ENCODE measurements at regions not wholly inside any gene's neighbourhood (a gene's known extent, or its start where the extent isn't known, plus 50 kb on each side); places are given as distances from the start of the nearest gene placed in this dataset.
"Not testable (repeated sequence)": the region's sequence is repeated elsewhere in the genome, so short reads cannot be mapped to it uniquely, and the experiment has no call there.

DNA sequence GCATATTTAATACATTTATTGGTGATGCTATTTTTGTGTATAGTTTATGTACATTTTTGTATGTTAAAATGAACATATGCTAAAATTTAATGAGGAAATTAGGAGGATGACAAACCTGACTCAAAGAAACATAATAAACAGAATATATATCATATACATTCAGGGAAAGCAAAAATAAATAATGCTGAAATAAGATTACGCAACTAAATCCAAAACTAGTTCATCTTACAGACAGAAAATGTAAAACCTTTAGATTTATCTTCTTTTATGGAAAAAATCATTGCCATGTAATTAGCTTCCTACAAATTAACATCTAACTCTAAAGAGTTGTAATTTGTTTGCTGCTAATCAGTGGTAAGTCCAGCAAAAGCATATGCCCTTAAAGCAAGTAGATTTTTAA is 216.5 kb downstream of the PTN start:
- intact Hi-C loops (cut with DNase I, micrococcal nuclease), result no loop called here
- no peak for DNase-seq
- no peak for ATAC-seq

DNA sequence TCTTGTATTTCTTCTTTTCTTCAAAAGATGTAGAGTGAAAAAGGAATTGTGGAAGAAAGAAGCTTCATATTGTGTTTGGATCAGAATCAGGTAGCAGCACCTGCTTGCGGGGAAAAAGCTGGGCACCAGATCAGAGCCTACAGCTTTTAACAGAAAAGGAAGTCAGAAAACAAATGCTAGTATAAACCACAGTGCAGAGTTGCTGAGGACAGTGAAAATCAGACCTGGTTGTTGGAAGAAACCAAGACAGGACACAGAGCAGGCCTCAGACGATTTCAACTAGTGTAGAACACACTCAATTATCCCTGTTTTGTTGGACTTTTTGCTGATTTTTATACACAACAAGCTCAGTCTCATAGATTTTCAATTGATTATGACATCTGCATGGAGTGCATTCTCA is 221.4 kb downstream of the PTN start:
- no peak for ATAC-seq
- DNase-seq, result no peak
- intact Hi-C loops (cut with DNase I, micrococcal nuclease), result no loop called here

DNA sequence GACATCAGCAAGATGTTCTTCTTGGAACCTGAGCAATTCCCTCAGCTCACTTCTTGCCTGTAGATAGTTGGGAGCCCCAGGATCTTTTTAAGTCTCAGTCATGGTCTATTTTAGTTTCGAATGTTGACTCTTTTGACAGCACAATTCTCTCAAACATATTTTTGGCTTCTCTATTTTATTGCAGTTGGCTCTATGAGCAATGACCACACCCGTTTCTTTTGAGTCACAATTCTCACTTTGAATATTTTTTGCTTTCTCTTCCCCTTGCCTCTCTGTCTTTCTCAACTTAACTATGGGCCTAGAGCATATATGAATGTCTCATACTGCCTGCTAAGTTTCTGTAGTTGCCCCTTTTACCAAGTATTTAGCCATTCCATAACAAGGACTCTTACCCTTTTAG is 222.8 kb downstream of the PTN start:
- intact Hi-C loops (cut with DNase I, micrococcal nuclease), result no loop called here
- no peak for ATAC-seq
- no peak for DNase-seq

DNA sequence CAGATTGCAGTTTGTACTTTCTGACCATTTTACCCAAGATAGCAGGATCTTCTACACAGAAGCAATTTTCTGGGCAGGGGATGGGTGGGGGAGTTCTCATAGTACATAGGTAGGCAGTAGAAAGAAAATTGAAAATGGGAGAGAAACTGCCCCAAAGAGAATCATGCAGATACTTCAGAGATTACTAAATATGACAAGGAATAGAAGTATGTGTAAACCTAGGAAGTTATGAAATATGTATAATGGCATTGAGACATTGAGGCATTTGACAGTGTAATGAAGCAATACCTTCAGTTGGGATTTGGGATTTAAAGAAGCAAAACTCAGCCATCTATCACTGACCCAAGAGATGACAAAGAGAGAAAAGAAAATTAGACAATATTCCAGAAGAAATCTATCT is 233.0 kb downstream of the PTN start:
- ATAC-seq (no peak), DNase-seq (no peak)
- intact Hi-C loops (cut with DNase I, micrococcal nuclease), result no loop called here

DNA sequence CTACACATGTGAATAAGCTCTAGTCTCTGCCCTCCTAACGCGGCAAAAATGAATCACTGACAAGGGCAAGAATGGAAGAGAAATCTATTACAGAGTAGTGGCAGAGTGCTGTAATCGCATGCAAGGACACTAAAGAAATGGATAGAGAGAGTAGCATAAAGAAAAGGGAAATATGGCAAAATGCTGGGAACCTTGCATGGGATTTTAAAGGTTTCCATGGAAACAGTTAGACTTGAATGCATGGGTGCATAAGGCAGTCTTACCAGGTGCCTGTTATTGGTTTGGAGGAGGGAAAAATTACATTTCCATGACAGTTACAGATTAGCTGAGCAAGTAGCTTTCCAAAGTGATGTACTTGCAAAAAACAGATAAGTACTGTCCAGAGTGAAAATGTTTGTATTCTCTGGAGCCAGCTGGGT is 233.4 kb downstream of the PTN start:
- intact Hi-C loops (cut with DNase I, micrococcal nuclease), result no loop called here
- ATAC-seq (no peak), DNase-seq (no peak)

DNA sequence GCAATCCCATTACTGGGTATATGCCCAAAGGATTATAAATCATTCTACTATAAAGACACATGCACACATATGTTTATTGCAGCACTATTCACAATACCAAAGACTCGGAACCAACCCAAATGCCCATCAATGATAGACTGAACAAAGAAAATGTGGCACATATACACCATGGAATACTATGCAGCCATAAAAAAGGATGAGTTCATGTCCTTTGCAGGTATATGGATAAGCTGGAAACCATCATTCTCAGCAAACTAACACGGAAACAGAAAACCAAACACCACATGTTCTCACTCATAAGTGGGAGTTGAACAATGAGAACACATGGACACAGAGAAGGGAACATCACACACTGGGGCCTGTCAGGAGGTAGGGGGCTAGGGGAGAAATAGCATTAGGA is 235.7 kb downstream of the PTN start:
- ATAC-seq; intact Hi-C loops (cut with DNase I, micrococcal nuclease): not testable (repeated sequence)

DNA sequence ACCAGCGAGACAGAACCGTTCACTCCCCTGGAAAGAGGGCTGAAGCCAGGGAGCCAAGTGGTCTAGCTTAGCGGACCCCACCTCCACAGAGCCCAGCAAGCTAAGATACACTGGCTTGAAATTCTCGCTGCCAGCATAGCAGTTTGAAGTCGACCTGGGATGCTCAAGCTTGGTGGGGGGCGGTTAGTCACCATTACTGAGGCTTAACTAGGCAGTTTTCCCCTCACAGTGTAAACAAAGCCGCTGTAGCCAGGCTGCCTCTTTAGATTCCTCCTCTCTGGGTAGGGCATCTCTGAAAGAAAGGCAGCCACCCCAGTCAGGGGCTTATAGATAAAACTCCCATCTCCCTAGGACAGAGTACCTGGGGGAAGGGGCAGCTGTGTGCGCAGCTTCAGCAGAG is 235.1 kb downstream of the CHRM2 start:
- intact Hi-C loops (cut with DNase I, micrococcal nuclease); DNase-seq; ATAC-seq: not testable (repeated sequence)

More for the DNA sequence above, 235.7 kb downstream of the PTN start:
- not testable (repeated sequence) for DNase-seq

DNA sequence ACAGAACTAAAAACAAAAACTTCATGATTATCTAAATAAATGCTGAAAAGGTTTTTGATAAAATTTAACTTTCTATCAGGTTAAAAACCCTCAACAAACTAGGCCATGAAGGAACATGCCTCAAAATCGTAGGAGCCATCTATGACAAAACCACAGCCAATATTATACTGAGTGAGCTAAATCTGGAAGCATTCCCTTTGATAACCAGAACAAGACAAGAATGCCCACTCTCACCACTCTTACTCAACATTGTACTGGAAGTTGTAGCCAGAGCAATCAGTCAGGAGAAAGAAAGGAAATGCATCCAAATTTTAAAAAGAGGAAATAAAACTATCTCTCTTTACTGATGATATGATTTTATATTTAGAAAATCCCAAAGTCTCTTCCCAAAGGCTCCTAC is 228.7 kb downstream of the CHRM2 start:
- intact Hi-C loops (cut with DNase I, micrococcal nuclease), result no loop called here
- no peak for DNase-seq
- ATAC-seq, result no peak

DNA sequence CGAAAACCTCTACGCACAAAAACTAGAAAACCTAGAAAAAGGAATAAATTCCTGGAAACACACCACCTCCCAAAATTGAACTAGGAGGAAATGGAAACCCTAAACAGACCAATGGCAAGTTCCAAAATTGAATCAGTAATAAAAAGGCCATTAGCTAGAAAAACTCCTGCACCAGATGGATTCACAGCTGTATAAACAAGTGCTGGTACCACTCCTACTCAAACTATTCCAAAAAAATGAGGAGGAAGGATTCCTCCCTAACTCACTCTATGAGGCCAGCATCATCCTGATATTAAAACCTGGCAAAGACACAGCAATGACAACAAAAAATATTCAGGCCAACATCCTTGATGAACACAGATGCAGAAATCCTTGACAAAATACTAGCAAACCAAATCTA is 228.2 kb downstream of the CHRM2 start:
- no peak for ATAC-seq
- intact Hi-C loops (cut with DNase I, micrococcal nuclease), result no loop called here
- no peak for DNase-seq

DNA sequence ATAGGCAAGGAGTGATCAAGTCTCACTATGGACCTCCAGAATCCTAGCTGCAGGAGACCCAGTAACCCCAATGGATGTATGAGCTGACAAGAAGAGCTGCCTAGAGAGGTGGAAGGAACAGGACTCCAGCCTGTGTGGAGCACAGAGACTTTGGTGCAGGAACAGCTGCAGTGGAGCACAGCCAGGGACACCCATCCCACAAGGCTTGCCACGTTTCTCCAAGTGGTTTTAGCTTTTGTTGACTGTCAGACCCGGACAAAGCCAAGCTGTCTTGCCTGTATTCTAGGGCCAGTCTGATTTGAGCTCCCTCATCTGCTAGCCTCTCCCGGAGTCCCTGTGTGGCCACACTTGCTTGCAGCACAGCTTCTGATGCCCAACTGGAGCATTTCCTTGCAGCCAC is 224.7 kb downstream of the CHRM2 start:
- DNase-seq (no peak), ATAC-seq (no peak)
- intact Hi-C loops (cut with DNase I, micrococcal nuclease), result no loop called here

DNA sequence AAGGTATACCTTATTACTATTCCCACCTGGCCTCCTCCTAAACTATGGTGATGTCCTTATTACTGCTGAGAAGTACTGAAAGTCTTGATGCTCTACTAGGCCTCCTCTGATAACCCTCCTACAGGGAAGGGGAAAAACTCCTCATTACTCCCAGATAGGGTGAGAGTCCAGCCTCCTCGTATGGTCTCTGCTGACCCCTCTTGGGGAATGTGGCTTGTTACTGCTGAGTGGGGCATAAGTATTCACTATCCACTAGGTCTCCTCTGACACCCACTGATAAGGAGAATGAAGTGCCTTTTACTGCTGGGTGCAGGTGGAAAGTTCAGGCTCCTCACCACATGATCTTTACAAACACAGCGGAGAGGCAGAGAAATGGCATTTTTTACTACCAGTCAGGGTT is 222.9 kb downstream of the CHRM2 start:
- ATAC-seq, result no peak
- intact Hi-C loops (cut with DNase I, micrococcal nuclease), result no loop called here
- DNase-seq, result no peak

DNA sequence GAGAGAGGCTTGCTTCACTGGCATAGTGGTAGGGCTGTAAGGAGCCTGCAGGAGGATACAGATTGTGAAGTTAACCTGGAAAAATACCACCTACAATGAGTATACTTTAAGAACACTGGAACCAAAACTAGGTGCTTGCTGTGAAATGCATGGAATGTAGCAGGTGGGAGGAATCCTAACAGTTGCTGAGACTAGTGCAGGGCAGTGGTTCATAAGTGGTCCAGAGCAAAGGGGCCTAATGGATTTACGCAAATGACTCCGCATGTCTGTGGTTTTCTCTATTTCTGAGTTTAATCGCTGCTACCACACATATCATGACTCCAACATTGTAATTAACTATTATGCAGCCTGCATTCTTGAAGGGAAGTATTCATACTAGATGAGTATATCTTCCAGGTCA is 218.4 kb downstream of the CHRM2 start:
- intact Hi-C loops (cut with DNase I, micrococcal nuclease), result no loop called here
- DNase-seq (no peak), ATAC-seq (no peak)

DNA sequence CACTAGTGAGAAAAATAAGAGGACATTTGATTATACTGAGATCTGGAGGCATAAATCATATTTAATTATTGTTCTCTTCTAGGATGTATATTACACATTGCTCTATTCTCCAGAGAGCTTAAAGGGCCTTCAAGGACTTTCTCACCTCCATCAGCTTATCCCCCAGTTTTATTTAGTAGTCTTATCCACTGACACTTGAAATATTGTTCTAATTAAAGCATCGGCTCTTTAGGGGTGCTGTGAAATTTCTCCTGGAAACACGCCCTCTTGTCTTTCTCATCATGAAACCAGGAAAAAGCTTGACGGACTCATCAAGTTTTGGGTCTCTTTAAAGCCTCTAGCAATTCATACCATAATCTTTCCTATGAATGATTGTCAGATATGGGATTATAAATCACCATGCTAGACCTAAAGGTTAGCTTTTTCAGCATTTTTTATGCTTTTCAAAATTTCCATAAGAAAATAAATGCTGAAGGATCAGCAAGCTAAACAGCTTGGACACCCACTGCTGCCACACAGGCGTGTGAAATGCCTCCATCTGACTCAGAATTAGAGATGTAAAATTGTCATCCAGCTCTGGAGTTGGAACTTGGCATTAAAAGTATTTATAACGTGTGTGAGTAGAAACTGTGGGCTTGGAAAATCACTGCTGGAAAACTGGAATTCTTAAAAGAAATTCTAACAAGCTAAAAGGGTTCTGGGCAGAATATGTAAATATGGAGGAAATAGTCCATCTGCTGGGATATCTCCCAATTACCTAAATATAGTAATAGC is 216.3 kb downstream of the CHRM2 start:
- ATAC-seq (no peak), DNase-seq (no peak)
- intact Hi-C loops (cut with DNase I, micrococcal nuclease), result no loop called here

DNA sequence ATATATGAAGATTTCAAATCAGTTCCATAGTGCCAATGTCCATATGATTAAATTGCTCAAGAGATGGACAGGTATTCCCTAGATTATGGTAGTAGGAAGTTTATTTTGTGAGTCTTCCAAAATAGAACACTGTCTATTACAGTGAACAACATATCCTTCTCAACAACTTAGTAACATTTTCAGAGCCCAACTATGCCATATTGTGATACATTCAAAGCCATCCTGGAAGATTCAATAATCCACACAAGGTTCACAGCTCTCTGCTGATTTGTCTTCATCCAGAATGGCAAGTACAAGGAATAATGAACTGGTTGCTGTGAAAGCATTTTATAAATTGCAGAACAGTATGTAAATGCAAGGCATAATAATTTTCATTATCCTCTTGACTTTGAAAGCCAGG is 213.9 kb downstream of the CHRM2 start:
- intact Hi-C loops (cut with DNase I, micrococcal nuclease), result no loop called here

DNA sequence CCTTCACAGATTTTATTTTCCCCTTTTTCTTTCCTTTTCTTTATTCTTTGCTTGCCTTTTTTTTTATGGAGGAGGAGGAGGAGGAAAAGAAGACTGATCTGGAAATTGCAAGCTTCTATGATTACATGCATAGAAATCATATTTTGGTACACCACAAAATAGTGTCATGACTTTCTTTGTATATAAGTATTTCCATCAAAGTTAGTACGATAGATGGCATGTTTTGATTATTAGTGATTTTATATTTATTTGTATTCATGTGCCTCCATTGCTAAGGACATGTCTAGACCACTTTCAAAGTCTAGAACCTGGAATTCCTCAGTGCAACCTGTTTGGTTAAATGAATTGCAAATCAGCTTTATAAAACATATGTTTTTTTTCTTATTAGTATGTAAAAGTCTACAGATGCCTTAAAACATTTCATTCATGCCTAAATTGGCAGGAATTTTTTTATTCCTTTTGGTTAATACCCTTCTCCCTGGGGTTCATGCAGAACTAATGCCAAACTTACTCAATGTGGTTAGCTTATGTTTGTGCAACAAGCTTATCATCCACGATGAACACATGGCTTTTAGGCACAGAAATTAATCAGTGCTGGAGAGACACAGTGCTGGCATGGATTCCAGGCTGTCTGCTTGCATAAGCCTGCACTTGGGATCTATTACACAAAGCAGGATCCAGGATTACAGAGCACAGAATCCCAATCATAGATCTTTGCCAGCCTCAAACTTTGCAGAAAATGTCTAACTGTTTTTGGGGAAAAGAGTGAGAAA is 213.1 kb downstream of the CHRM2 start:
- ATAC-seq (no peak), DNase-seq (peak; percentile 15 to 56)
- intact Hi-C loops (cut with DNase I, micrococcal nuclease), result no loop called here

More for the DNA sequence above, 213.9 kb downstream of the CHRM2 start:
- no peak for DNase-seq
- no peak for ATAC-seq

DNA sequence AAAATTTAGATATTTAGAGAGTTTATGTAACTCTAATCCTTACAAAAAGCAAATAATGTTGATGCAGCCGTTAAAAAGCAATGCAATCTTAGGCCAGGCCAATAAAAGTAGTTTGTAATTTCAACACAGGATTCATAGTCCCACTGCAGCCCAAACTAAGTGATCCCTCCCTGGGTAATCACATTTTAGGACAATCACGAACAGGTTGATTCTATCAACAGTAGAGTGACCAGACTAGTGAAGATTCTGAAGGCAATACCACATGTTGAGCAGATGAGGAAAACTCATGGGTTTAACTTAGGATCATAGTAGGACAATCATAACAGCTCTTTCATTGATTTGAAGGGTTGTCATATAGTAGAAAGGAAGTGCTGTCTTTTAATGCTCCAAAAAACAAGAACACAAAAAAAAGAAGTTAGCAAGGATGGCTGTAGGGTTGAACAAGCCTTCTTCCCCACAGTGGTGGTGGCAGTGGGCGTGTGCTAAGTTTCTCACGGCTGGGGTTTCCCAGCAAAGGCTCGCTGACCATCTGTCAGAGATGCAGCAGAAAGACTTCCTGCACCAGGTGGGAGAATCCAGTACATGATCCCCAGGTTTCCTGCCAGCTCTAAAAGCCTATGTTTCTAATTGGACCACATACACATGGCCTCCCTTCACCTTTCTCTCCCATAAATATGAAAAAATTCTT is 212.2 kb downstream of the CHRM2 start:
- no peak for DNase-seq
- intact Hi-C loops (cut with DNase I, micrococcal nuclease), result no loop called here
- no peak for ATAC-seq

DNA sequence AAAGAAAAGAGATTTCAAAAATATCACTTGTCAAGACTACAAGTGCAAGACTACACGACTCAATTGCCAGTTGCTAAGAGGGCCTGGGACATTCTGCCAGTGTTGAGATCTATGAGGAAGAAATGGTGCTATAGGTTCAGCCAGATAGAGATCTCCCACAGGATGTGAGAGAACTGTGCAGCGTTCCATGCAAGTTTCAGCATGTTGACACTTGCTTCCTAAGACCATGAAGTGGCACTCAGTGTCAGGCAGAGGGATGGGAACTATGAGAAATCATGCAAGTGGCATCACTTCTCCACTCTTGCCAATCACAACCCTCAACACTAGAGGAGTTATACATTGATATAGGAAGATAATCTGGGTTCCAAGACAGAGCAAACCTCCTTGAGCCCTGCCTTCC is 210.3 kb downstream of the CHRM2 start:
- ATAC-seq (no peak), DNase-seq (no peak)
- intact Hi-C loops (cut with DNase I, micrococcal nuclease), result no loop called here

DNA sequence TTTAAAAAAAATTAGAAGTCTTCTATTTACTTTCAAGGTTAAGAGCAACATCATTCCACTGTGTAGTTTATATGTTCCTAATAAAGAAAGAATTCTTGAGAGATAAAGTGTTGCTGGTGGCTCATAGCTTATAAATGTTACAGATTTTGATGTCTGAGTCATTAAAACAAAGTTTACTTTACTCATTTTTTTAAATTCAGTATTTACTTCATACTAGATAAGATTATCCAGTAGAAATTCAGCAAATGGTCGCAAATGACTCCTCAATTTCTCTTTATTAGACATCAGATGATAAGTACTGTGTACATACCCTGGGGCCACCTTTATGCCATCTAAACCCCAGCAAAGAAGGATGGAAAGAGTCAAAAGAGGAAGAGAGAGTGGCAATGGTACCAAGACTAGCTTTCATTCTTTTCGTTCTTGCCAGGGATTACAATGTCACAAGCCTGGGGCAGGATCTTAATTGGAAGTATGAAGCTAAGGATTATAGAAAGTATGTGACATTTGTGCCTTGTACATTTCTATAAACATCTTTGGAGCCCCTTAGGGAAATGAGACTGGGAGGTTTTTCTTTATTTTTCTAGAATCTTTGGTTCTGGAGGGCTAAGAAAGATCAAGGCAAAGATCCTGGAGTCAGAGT is 206.1 kb downstream of the CHRM2 start:
- intact Hi-C loops (cut with DNase I, micrococcal nuclease), result no loop called here
- DNase-seq (no peak), ATAC-seq (no peak)

DNA sequence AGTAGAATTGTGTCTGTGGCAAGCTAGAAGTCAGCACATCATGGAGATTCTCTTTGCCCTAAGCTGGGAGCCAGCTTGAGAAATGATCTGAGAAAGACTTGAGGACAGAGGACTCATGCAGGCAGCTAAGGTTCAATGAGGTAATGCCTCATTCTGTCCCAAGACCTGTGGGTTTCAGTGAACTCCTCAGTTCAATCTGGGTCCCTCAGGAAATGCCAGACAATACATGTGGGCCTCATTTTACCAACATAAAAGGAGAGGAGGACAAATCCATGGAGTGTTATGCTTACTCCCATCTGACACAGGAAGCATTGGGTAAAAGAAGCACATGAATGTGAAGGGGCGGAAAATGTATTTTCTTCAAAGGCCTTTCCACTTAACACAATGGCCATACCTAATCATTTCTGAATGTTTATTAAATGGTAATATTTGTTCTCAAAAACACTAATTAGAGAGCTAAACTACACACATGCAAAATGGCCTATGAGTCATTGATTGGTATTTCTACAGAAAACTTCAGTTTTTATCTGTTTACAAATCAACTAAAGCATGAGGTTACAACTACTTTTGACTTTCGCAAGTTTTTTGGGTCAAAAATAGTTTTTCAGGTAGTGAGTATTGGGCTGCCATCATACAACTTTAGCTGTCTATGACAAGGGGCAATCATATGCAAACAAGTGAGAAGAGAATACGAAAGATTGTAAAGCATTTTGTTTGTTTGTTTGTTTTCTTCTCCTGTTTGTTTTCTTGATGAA is 205.3 kb downstream of the CHRM2 start:
- intact Hi-C loops (cut with DNase I, micrococcal nuclease), result no loop called here
- ATAC-seq (no peak), DNase-seq (no peak)

Measured in left colon (tissue), 2 donors.